HG02623 (cell line): ENCODE measurements at regions not wholly inside any gene's neighbourhood (a gene's known extent, or its start where the extent isn't known, plus 50 kb on each side); places are given as distances from the start of the nearest gene placed in this dataset.
"Not testable (repeated sequence)": the region's sequence is repeated elsewhere in the genome, so short reads cannot be mapped to it uniquely, and the experiment has no call there.

Source experiments
- ATAC-seq: cut with Tn5 transposase; IDR thresholded peaks from one replicate; pipeline ENCODE4 v1.9.1; 2021; ENCODE audit warnings: moderate library complexity; ENCODE audit not compliant: unreplicated experiment

GRCh38 chr3:177795216-177795615 is 597.9 kb upstream of the TBL1XR1 start:
- no peak for ATAC-seq

GRCh38 chr3:177795859-177796258 is 598.6 kb upstream of the TBL1XR1 start:
- ATAC-seq = no peak

GRCh38 chr3:177800147-177800546 is 602.9 kb upstream of the TBL1XR1 start:
- not testable (repeated sequence) for ATAC-seq

GRCh38 chr3:177800561-177800960 is 603.3 kb upstream of the TBL1XR1 start:
- no peak for ATAC-seq

GRCh38 chr3:177802151-177802900 is 605.0 kb upstream of the TBL1XR1 start:
- no peak for ATAC-seq

- no peak for ATAC-seq
Observed at GRCh38 chr3:177803500-177803899, 606.2 kb upstream of the TBL1XR1 start.

GRCh38 chr3:177804032-177804431 is 606.8 kb upstream of the TBL1XR1 start:
- no peak for ATAC-seq

- no peak for ATAC-seq
Observed at GRCh38 chr3:177804646-177805045, 607.4 kb upstream of the TBL1XR1 start.

- no peak for ATAC-seq
Observed at GRCh38 chr3:177807150-177807875, 610.0 kb upstream of the TBL1XR1 start.

GRCh38 chr3:177808928-177809478 is 611.7 kb upstream of the TBL1XR1 start:
- not testable (repeated sequence) for ATAC-seq

- no peak for ATAC-seq
Observed at GRCh38 chr3:177810162-177810623, 612.9 kb upstream of the TBL1XR1 start.

- ATAC-seq = no peak
Observed at GRCh38 chr3:177811112-177811511, 613.8 kb upstream of the TBL1XR1 start.

GRCh38 chr3:177811835-177812234 is 614.6 kb upstream of the TBL1XR1 start:
- no peak for ATAC-seq

GRCh38 chr3:177812492-177812891 is 615.2 kb upstream of the TBL1XR1 start:
- no peak for ATAC-seq

GRCh38 chr3:177813322-177813721 is 616.0 kb upstream of the TBL1XR1 start:
- no peak for ATAC-seq

- ATAC-seq = no peak
Observed at GRCh38 chr3:177816667-177817208, 619.5 kb upstream of the TBL1XR1 start.

GRCh38 chr3:177817751-177818150 is 620.5 kb upstream of the TBL1XR1 start:
- no peak for ATAC-seq

GRCh38 chr3:177818712-177819240 is 621.5 kb upstream of the TBL1XR1 start:
- ATAC-seq = no peak

- ATAC-seq = peak; percentile 80
Observed at GRCh38 chr3:177820683-177821316, 623.5 kb upstream of the TBL1XR1 start.

GRCh38 chr3:177822681-177823096 is 625.4 kb upstream of the TBL1XR1 start:
- no peak for ATAC-seq

GRCh38 chr3:177823701-177824189 is 626.5 kb upstream of the TBL1XR1 start:
- ATAC-seq = no peak
